H9 (cell line): ENCODE measurements at regions not wholly inside any gene's neighbourhood (a gene's known extent, or its start where the extent isn't known, plus 50 kb on each side); places are given as distances from the start of the nearest gene placed in this dataset.

Experiments
- DNase-seq: peaks from one replicate; pipeline ENCODE4 v3.0.0-alpha.2; 2017
- H2AFZ ChIP-seq: one replicate; pipeline ENCODE4 v1.6.1; 2013; ENCODE audit warnings: mild to moderate bottlenecking, low read length, control low read depth, moderate library complexity
- H2AK5ac ChIP-seq: 2 replicates; pipeline ENCODE4 v1.6.1; 2013; ENCODE audit warnings: low read length, control low read depth, mixed read lengths; ENCODE audit not compliant: insufficient read length
- H2BK120ac ChIP-seq: one replicate; pipeline ENCODE4 v1.6.1; 2013; ENCODE audit warnings: low read depth, mild to moderate bottlenecking, low read length, control low read depth, inconsistent platforms; ENCODE audit not compliant: poor library complexity, severe bottlenecking
- H2BK12ac ChIP-seq: 2 replicates; pipeline ENCODE4 v1.6.1; 2013; ENCODE audit warnings: low read length, control low read depth, mixed read lengths, low read depth; ENCODE audit not compliant: insufficient read length
- H2BK15ac ChIP-seq: 2 replicates; pipeline ENCODE4 v1.6.1; 2013; ENCODE audit warnings: low read depth, low read length, control low read depth
- H2BK20ac ChIP-seq: one replicate; pipeline ENCODE4 v1.6.1; 2013; ENCODE audit warnings: low read depth, mild to moderate bottlenecking, low read length, control low read depth, inconsistent platforms; ENCODE audit not compliant: poor library complexity, severe bottlenecking
- H2BK5ac ChIP-seq: 2 replicates; pipeline ENCODE4 v1.6.1; 2013; ENCODE audit warnings: low read length, control low read depth, mixed read lengths; ENCODE audit not compliant: insufficient read length
- H3K14ac ChIP-seq: 2 replicates; pipeline ENCODE4 v1.6.1; 2013; ENCODE audit warnings: low read length, control low read depth; ENCODE audit not compliant: insufficient read depth
- H3K18ac ChIP-seq: 2 replicates; pipeline ENCODE4 v1.6.1; 2013; ENCODE audit warnings: low read depth, mild to moderate bottlenecking, mixed read lengths, low read length, control low read depth; ENCODE audit not compliant: insufficient read length
- H3K23ac ChIP-seq: 2 replicates; pipeline ENCODE4 v1.6.1; 2013; ENCODE audit warnings: low read length, control low read depth, mixed read lengths, low read depth; ENCODE audit not compliant: insufficient read length
- H3K23me2 ChIP-seq: 2 replicates; pipeline ENCODE4 v1.6.1; 2013; ENCODE audit warnings: low read depth, mild to moderate bottlenecking, mixed read lengths, low read length, control low read depth; ENCODE audit not compliant: insufficient read length, poor library complexity, severe bottlenecking
- H3K27ac ChIP-seq: 2 replicates; pipeline ENCODE4 v1.5.1; 2013; ENCODE audit warnings: low read length, control low read depth, mixed read lengths, low read depth; ENCODE audit not compliant: insufficient read length
- H3K27me3 ChIP-seq: 2 replicates; pipeline ENCODE4 v1.6.1; 2013; ENCODE audit warnings: low read length, control low read depth, inconsistent platforms; ENCODE audit not compliant: insufficient read depth
- H3K4ac ChIP-seq: 2 replicates; pipeline ENCODE4 v1.6.1; 2013; ENCODE audit warnings: low read depth, mild to moderate bottlenecking, control low read depth, inconsistent platforms, low read length, moderate library complexity
- H3K4me1 ChIP-seq: 2 replicates; pipeline ENCODE4 v1.6.1; 2013; ENCODE audit warnings: low read length, control low read depth, inconsistent platforms; ENCODE audit not compliant: insufficient read depth
- H3K4me2 ChIP-seq: 2 replicates; pipeline ENCODE4 v1.6.1; 2013; ENCODE audit warnings: low read length, control low read depth, mixed read lengths; ENCODE audit not compliant: insufficient read length, insufficient read depth
- H3K56ac ChIP-seq: 2 replicates; pipeline ENCODE4 v1.6.1; 2013; ENCODE audit warnings: low read depth, mild to moderate bottlenecking, mixed read lengths, low read length, control low read depth; ENCODE audit not compliant: insufficient read length
- H3K79me1 ChIP-seq: 2 replicates; pipeline ENCODE4 v1.6.1; 2013; ENCODE audit warnings: low read depth, mild to moderate bottlenecking, moderate library complexity, low read length, control low read depth, inconsistent platforms; ENCODE audit not compliant: insufficient read depth, poor library complexity, severe bottlenecking
- H3K79me2 ChIP-seq: 2 replicates; pipeline ENCODE4 v1.6.1; 2013; ENCODE audit warnings: low read length, control low read depth, inconsistent platforms; ENCODE audit not compliant: insufficient read depth
- H3K9ac ChIP-seq: 2 replicates; pipeline ENCODE4 v1.6.1; 2013; ENCODE audit warnings: low read length, control low read depth, mixed read lengths; ENCODE audit not compliant: insufficient read length; ENCODE audit errors: extremely low read depth
- H3K9me3 ChIP-seq: one replicate; pipeline ENCODE4 v1.6.1; 2013; ENCODE audit warnings: low read depth, low read length, inconsistent platforms; ENCODE audit not compliant: control insufficient read depth
- H3T11ph ChIP-seq: one replicate; pipeline ENCODE4 v1.6.1; 2013; ENCODE audit warnings: mild to moderate bottlenecking, low read length, control low read depth, inconsistent platforms
- H4K20me1 ChIP-seq: one replicate; pipeline ENCODE4 v1.6.1; 2013; ENCODE audit not compliant: control insufficient read depth, insufficient read length, insufficient read depth
- H4K5ac ChIP-seq: 2 replicates; pipeline ENCODE4 v1.6.1; 2013; ENCODE audit warnings: low read depth, mild to moderate bottlenecking, mixed read lengths, low read length, control low read depth; ENCODE audit not compliant: insufficient read length
- H4K8ac ChIP-seq: replicated peaks from 2 replicates; pipeline ENCODE4 v1.6.1; 2013; ENCODE audit warnings: low read length, control low read depth, mixed read lengths, low read depth; ENCODE audit not compliant: insufficient read length
- H4K91ac ChIP-seq: 2 replicates; pipeline ENCODE4 v1.6.1; 2013; ENCODE audit warnings: low read depth, mild to moderate bottlenecking, moderate library complexity, mixed read lengths, low read length, control low read depth; ENCODE audit not compliant: insufficient read length
- H3K27ac Mint-ChIP-seq, 3 experiments: 2 replicates in 2 of 3; 3 replicates in 1 of 3; pipeline ENCODE4 v1.8.0; 2020 to 2021; ENCODE audit warnings: mixed read lengths in 3 of 3, mild to moderate bottlenecking in 1 of 3, moderate library complexity in 1 of 3
- H3K27me3 Mint-ChIP-seq: 2 replicates; pipeline ENCODE4 v1.8.0; 2021; ENCODE audit warnings: low read depth, mild to moderate bottlenecking, moderate library complexity, mixed read lengths
- H3K36me3 Mint-ChIP-seq, 3 experiments: 2 replicates in 2 of 3; 3 replicates in 1 of 3; pipeline ENCODE4 v1.8.0; 2020 to 2021; ENCODE audit warnings: low read depth in 3 of 3, mixed read lengths in 3 of 3; ENCODE audit not compliant: insufficient read depth in 1 of 3
- H3K4me1 Mint-ChIP-seq, 2 experiments: 2 replicates each; pipeline ENCODE4 v1.8.0; 2020; ENCODE audit warnings: mixed read lengths in 2 of 2
- H3K4me3 Mint-ChIP-seq, 2 experiments: 2 replicates in 1 of 2; 3 replicates in 1 of 2; pipeline ENCODE4 v1.8.0; 2020 to 2021; ENCODE audit warnings: mild to moderate bottlenecking in 2 of 2, mixed read lengths in 2 of 2, moderate library complexity in 1 of 2
- H3K9me3 Mint-ChIP-seq, 2 experiments: 2 replicates in 1 of 2; 3 replicates in 1 of 2; pipeline ENCODE4 v1.8.0; 2020; ENCODE audit warnings: mild to moderate bottlenecking in 2 of 2, mixed read lengths in 2 of 2, moderate library complexity in 1 of 2
- CTCF ChIP-seq: fragments of 200-600 bp; sonication (generic); conservative IDR thresholded peaks from 3 replicates; pipeline ENCODE4 v1.8.0; 2021; ENCODE audit warnings: antibody characterized with exemption, mild to moderate bottlenecking
- WGBS: extraction: QIAGEN DNeasy Blood & Tissue Kit; methylation state at CpG from one replicate; pipeline ENCODE4 v1.1.7; 2013; ENCODE audit warnings: missing lambda C conversion rate, low lambda C conversion rate, mixed read lengths; ENCODE audit not compliant: insufficient read length; ENCODE audit errors: extremely low coverage; 5-methylcytosine and 5-hydroxymethylcytosine counted together

DNA sequence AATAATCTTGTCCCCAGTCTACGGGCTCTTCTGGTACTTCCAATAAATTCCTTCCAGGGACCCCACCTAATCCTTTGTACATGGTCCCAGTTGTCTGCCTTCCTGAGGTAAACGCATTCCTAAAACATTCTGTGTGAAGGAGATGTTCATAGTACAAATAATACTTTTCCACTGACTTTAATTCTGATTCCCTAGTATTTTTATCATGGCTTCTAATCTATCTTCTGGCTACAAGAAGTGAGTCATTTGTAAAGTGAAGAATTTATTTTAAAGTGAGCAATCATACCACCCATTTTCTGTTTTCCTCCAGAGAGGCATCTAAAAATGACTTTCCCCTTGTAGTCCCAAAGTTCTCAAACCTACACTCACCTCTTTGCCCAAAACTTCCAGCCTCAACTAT lies 65.9 kb upstream of the NUDT4 start:
- H3K23ac ChIP-seq: no peak overlapping the region
- no CpG with 5 or more reads among the region's 2 CpGs for WGBS
- no peak overlapping the region for H3K4me2 ChIP-seq

More for the DNA sequence above, 65.9 kb upstream of the NUDT4 start:
- Histone ChIP-seq H3K79me2 (no peaks in the 10 kb centered on the region), H2BK20ac (no peak overlapping the region), H3K4me1 (no peaks in the 10 kb centered on the region), H3K9ac (no peak overlapping the region), H4K8ac (no peak overlapping the region), H3K56ac (no peak overlapping the region), H3K27ac (no peak overlapping the region), H3K4ac (no peak overlapping the region), H2BK12ac (no peak overlapping the region), H3T11ph (no peak overlapping the region), H4K5ac (no peak overlapping the region), H2AK5ac (no peak overlapping the region), H2BK5ac (no peak overlapping the region), H3K18ac (no peak overlapping the region), H2BK15ac (no peak overlapping the region), H3K79me1 (no peaks in the 10 kb centered on the region), H3K14ac (no peak overlapping the region), H4K20me1 (no peaks in the 10 kb centered on the region), H2BK120ac (no peak overlapping the region), H3K27me3 (no peaks in the 10 kb centered on the region), H3K9me3 (no peaks in the 10 kb centered on the region), H3K23me2 (no peaks in the 10 kb centered on the region), H2AFZ (no peak overlapping the region), H4K91ac (no peak overlapping the region)
- peaks cover under 1% of the 10 kb centered on the region in 2 experiments; a peak in 4 of 5 replicates for H3K9me3 Mint-ChIP-seq
- DNase-seq: no peak
- H3K4me1 Mint-ChIP-seq: peaks cover 5 to 7% of the 10 kb centered on the region in 2 experiments; a peak in 1 of 4 replicates
- TF ChIP-seq CTCF: no peak
- no peak overlapping the region for H3K4me3 Mint-ChIP-seq
- no peaks in the 10 kb centered on the region for H3K36me3 Mint-ChIP-seq
- no peak overlapping the region for H3K27ac Mint-ChIP-seq
- H3K27me3 Mint-ChIP-seq: no peaks in the 10 kb centered on the region; the same call in none of the 2 replicates
